OCI-LY3 (cell line): ENCODE measurements at regions not wholly inside any gene's neighbourhood (a gene's known extent, or its start where the extent isn't known, plus 50 kb on each side); places are given as distances from the start of the nearest gene placed in this dataset.

Source experiments
- H2AFZ ChIP-seq: fragments of 200-600, 300-600 bp; shearing (Covaris generic); 2 replicates; pipeline ENCODE4 v1.6.0; 2014; ENCODE audit warnings: antibody characterized with exemption, low read depth, low read length
- H3K27ac ChIP-seq: fragments of 200-600, 300-600 bp; sonication (generic); 2 replicates; pipeline ENCODE4 v1.5.1; 2014; ENCODE audit warnings: mild to moderate bottlenecking, low read length, moderate library complexity, mixed read lengths
- H3K27me3 ChIP-seq: fragments of 200-600, 300-600 bp; sonication (generic); 2 replicates; pipeline ENCODE4 v1.6.1; 2014; ENCODE audit warnings: low read depth, low read length, mixed read lengths
- H3K36me3 ChIP-seq: fragments of 200-600, 300-600 bp; sonication (generic); replicated peaks from 2 replicates; pipeline ENCODE3; 2014; ENCODE audit warnings: low read depth, low read length, mixed read lengths
- H3K4me1 ChIP-seq: fragments of 300-600, 200-600 bp; sonication (generic); 2 replicates; pipeline ENCODE4 v1.6.1; 2014; ENCODE audit warnings: low read length, mixed read lengths
- H3K4me2 ChIP-seq: fragments of 200-600, 300-600 bp; sonication (generic); 2 replicates; pipeline ENCODE4 v1.6.1; 2014; ENCODE audit warnings: low read length, mixed read lengths
- H3K4me3 ChIP-seq: fragments of 300-600, 200-600 bp; sonication (generic); 2 replicates; pipeline ENCODE4 v1.5.1; 2014; ENCODE audit warnings: antibody characterized with exemption, mild to moderate bottlenecking, low read length, moderate library complexity
- H3K79me2 ChIP-seq: fragments of 300-600, 200-600 bp; shearing (Covaris generic); 2 replicates; pipeline ENCODE4 v1.6.1; 2014; ENCODE audit warnings: mild to moderate bottlenecking, low read length, mixed read lengths
- H3K9ac ChIP-seq: fragments of 300-600, 200-600 bp; shearing (Covaris generic); 2 replicates; pipeline ENCODE4 v1.6.0; 2014; ENCODE audit warnings: mild to moderate bottlenecking, low read length, moderate library complexity
- H3K9me3 ChIP-seq: fragments of 200-600, 300-600 bp; shearing (Covaris generic); 2 replicates; pipeline ENCODE4 v1.6.1; 2014; ENCODE audit warnings: low read length, mixed read lengths; ENCODE audit not compliant: insufficient read depth
- H4K20me1 ChIP-seq: fragments of 200-600, 300-600 bp; sonication (generic); 2 replicates; pipeline ENCODE4 v1.6.1; 2016; ENCODE audit warnings: low read length, mixed read lengths; ENCODE audit not compliant: insufficient read depth
- EZH2phosphoT487 ChIP-seq: fragments of 200-600 bp; shearing (Covaris generic); IDR thresholded peaks from 2 replicates; pipeline ENCODE4 v1.6.1; 2018; ENCODE audit warnings: antibody characterized with exemption, mixed run types, low read depth
- TF ChIP-seq, protein P1 (sequence below): fragments of 200-600, 300-600 bp; sonication (generic); IDR thresholded peaks from 2 replicates; pipeline ENCODE4 v1.5.1; 2014; ENCODE audit warnings: antibody characterized with exemption, low read length, low read depth

- TF ChIP-seq EZH2phosphoT487: no peak
- TF ChIP-seq, protein P1, sequence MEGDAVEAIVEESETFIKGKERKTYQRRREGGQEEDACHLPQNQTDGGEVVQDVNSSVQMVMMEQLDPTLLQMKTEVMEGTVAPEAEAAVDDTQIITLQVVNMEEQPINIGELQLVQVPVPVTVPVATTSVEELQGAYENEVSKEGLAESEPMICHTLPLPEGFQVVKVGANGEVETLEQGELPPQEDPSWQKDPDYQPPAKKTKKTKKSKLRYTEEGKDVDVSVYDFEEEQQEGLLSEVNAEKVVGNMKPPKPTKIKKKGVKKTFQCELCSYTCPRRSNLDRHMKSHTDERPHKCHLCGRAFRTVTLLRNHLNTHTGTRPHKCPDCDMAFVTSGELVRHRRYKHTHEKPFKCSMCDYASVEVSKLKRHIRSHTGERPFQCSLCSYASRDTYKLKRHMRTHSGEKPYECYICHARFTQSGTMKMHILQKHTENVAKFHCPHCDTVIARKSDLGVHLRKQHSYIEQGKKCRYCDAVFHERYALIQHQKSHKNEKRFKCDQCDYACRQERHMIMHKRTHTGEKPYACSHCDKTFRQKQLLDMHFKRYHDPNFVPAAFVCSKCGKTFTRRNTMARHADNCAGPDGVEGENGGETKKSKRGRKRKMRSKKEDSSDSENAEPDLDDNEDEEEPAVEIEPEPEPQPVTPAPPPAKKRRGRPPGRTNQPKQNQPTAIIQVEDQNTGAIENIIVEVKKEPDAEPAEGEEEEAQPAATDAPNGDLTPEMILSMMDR: no peak
- Histone ChIP-seq H3K27me3 (no peaks in the 10 kb centered on the region), H3K4me3 (no peak overlapping the region), H3K9me3 (no peaks in the 10 kb centered on the region), H3K4me2 (no peak overlapping the region), H3K27ac (no peak overlapping the region), H3K36me3 (no peaks in the 10 kb centered on the region), H3K79me2 (no peaks in the 10 kb centered on the region), H4K20me1 (no peaks in the 10 kb centered on the region), H3K9ac (no peak overlapping the region), H3K4me1 (no peaks in the 10 kb centered on the region), H2AFZ (no peak overlapping the region)
Measured at GRCh38 chr3:74149466-74149865, 465.0 kb downstream of the CNTN3 start.

DNA sequence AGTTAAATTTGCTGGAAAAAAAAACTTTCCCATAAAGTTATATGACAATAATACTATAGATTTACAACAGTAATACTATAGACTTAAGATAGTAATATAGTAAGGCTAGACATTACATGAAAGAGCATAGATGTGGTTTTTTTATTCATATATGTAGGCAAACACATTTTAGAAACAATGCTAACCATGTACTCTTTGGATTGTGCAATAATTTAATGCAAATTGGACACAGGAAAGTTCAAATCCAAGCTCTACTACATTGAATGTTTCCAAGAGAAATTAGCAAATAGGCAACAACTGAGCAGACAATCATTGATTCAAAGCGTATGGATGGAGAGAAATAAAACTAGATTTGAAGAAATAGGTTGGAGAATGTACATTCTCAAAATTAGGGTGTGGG lies 469.2 kb downstream of the CNTN3 start:
- no peak overlapping the region for H3K27ac ChIP-seq
- H3K4me3 ChIP-seq: no peak overlapping the region
- H4K20me1 ChIP-seq: no peaks in the 10 kb centered on the region
- H3K4me1 ChIP-seq: no peaks in the 10 kb centered on the region
- H3K27me3 ChIP-seq: no peaks in the 10 kb centered on the region
- no peaks in the 10 kb centered on the region for H3K9me3 ChIP-seq
- H3K36me3 ChIP-seq: no peaks in the 10 kb centered on the region
- no peaks in the 10 kb centered on the region for H3K79me2 ChIP-seq
- H3K4me2 ChIP-seq: no peak overlapping the region
- no peak overlapping the region for H2AFZ ChIP-seq
- H3K9ac ChIP-seq: no peak overlapping the region
- TF ChIP-seq, protein P1: no peak
- no peak for TF ChIP-seq EZH2phosphoT487

DNA sequence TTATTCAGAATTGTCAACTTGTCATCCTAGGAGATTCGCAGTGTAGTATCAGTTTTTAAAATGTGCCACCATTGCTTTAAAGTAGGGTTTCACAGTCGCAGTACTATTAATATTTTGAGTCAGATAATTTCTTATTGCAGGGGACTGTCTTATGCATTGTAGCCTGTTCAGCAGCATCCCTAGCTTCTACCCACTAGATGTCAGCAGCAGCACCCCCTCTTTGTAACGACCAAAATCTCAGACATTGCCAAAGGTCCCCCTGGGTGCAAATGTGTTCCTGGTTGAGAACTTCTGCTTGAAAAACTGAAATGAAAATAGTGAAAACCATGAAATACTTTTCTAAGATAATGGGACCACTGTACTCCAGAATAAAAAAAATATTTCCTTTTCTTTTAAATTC lies 474.8 kb downstream of the CNTN3 start:
- no peak overlapping the region for H3K27ac ChIP-seq
- H4K20me1 ChIP-seq: no peaks in the 10 kb centered on the region
- H3K79me2 ChIP-seq: no peaks in the 10 kb centered on the region
- no peak for TF ChIP-seq EZH2phosphoT487
- TF ChIP-seq, protein P1: peak; percentile 55
- no peaks in the 10 kb centered on the region for H3K4me1 ChIP-seq
- H3K4me3 ChIP-seq: no peak overlapping the region
- no peak overlapping the region for H3K4me2 ChIP-seq
- no peak overlapping the region for H2AFZ ChIP-seq
- H3K9ac ChIP-seq: no peak overlapping the region
- H3K27me3 ChIP-seq: no peaks in the 10 kb centered on the region
- no peaks in the 10 kb centered on the region for H3K36me3 ChIP-seq
- H3K9me3 ChIP-seq: no peaks in the 10 kb centered on the region

DNA sequence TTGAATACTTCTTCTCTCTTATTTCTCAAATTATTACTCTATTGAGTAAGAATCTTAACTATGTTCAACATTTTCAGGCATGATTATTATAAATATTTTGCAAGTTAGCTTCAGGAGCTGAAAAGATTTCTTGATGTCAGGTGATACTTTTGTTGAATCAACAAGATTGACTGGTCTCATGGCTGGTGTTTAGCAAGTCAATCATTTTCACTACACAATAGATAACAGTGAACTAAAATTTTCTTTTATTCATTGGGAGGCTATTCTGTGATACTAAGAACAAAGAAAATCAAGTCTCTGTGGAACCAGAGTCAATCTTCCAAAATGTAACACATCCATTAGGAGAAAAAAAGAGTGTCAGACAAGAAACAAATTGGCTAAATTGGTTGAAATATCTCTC lies 476.7 kb downstream of the CNTN3 start:
- H3K4me3 ChIP-seq: no peak overlapping the region
- H3K4me2 ChIP-seq: no peak overlapping the region
- no peaks in the 10 kb centered on the region for H3K79me2 ChIP-seq
- no peak overlapping the region for H3K27ac ChIP-seq
- H3K27me3 ChIP-seq: no peaks in the 10 kb centered on the region
- TF ChIP-seq, protein P1: no peak
- no peak for TF ChIP-seq EZH2phosphoT487
- H3K36me3 ChIP-seq: no peaks in the 10 kb centered on the region
- H3K4me1 ChIP-seq: no peaks in the 10 kb centered on the region
- no peaks in the 10 kb centered on the region for H3K9me3 ChIP-seq
- no peak overlapping the region for H2AFZ ChIP-seq
- no peaks in the 10 kb centered on the region for H4K20me1 ChIP-seq
- no peak overlapping the region for H3K9ac ChIP-seq
